GM18517 (cell line): ENCODE measurements at regions not wholly inside any gene's neighbourhood (a gene's known extent, or its start where the extent isn't known, plus 50 kb on each side); places are given as distances from the start of the nearest gene placed in this dataset.
"Not testable (repeated sequence)": the region's sequence is repeated elsewhere in the genome, so short reads cannot be mapped to it uniquely, and the experiment has no call there.

Experiments used
- ATAC-seq: cut with Tn5 transposase; IDR thresholded peaks from one replicate; pipeline ENCODE4 v1.9.1; 2021; ENCODE audit warnings: mild to moderate bottlenecking, moderate library complexity; ENCODE audit not compliant: unreplicated experiment

DNA sequence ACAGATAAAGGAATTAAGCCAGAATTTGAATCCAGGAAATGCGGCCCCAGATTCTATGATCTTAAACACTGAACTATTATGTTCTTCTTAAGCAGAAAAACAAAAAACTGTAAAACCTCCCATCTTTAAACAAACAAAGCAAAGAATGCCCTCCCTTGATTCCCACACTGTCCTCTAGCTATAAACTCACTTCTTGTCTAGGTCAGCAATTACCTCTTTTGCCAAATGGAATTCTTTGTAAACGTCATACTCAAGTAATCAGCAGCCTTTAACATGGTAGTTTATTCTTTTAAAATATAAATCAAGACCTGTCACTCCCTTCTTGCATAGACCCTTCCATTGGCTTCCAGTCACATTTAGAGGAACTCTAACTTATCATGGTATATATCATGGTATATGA is 958.9 kb upstream of the CNTN5 start:
- ATAC-seq: no peak

DNA sequence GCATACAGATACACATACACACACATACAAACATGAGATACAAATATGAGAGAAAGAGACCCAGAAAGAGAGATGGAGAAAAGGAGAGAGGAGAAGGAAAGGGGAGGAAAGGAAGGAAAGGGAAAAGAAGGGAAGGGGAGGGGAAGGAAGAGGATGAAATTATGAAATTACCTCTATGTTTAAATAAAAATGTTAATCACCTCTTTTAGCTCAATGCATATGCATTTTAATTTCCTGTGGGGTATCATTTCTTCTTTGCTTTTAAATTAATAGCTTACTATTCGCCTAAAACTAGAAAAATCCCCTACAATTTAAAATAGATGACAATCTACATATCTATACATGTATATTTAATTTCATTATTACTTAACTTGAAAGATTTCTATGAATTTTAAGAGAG is 958.0 kb upstream of the CNTN5 start:
- ATAC-seq: no peak

DNA sequence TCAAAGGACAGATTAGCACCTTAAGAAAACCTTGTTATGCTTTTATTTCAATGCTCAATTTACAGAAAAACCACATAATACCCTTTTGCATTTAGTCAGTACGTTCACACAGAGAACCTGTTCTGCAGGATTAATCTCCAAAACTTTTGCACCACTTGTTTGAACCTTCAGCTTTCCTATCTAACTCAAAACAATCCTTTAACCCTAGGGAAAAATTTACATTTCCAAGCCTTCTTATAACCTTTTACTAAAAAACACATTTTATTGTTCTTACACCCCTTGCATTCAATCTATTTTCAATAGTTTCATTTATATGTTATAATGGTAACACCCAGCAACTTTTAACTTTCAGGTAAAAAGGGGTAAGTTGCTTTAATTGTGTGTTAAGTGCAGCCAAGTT is 952.5 kb upstream of the CNTN5 start:
- no peak for ATAC-seq

DNA sequence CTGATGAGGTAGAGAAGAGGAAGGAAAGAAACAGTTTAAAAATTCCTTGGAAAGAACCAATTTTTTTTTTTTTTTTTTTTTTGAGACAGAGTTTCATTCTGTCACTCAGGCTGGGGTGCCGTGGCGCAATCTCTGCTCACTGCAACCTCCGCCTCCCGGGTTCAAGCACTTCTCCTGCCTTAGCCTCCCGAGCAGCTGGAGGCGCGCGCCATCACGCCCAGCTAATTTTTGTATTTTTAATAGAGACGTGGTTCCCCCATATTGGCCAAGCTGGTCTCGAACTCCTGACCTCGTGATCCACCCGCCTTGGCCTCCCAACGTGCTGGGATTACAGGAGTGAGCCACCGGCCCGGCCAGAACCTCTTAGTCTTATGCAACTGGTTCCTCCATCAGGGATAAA is 951.6 kb upstream of the CNTN5 start:
- not testable (repeated sequence) for ATAC-seq

DNA sequence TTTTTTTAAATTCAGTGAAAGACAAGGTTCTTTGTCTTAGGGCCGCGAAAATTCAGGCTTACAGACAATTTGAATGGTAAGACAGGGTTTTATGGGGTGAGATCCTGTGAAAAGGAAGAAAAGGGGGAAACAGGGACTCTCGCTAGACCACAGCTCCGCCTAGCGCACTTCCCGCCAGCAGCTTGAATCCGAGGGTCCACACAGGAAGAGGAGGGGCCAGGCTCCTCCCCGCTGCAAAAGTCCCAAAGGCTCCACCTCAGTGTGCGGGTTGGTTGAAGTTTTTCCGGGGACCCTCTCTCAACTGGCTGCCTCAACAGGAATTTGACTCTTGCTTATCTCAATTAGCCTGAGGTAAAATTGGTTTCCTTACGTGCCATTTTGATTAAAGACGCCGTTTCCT is 950.9 kb upstream of the CNTN5 start:
- no peak for ATAC-seq

DNA sequence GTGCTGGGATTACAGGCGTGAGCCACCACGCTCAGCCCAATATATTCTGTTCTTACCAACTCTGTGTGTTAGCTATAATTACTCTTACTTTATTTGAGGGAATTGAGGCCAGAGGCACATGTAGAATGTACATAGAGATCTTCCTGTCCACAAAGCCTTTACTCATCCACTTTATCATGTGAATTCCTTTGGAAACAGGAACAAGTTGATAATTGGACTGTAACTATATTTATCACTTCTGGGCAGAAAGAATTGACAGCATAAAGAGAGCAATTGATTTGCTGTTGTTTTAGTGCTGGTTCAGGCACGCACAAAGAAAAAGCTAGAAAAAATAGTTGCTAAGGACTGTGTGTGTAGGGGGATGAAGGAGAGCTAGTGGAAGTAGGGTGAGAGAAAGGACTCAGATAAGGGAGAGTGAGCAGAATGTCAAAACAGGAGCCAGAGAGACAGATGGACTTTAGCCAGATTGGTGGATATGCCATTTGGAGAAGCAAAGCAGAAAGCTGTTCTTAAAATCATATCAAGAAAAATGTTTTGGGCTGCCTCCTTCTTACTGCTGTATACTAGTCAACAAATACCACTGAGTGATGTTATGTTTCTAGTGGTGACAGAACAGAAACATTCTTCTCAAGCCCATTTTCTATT is 929.8 kb upstream of the CNTN5 start:
- ATAC-seq: no peak

DNA sequence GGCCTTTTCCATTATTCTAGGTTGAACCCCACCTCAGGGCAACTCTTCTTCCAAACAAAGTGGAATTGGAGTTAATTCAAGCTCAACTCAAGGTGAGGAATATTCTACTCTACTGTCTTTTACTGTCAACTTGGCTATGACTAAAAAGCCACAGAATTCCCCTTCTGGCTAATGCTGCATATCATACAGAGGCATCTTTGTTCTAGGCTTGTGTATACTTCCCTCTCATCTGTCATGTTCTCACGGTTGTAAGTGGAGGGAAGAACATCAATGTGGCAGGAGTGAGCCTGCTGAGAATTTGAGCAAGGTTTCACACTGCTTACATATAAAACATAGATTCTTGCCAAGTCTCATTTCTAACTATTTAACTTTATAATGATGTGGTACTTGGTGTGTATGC is 921.4 kb upstream of the CNTN5 start:
- no peak for ATAC-seq

DNA sequence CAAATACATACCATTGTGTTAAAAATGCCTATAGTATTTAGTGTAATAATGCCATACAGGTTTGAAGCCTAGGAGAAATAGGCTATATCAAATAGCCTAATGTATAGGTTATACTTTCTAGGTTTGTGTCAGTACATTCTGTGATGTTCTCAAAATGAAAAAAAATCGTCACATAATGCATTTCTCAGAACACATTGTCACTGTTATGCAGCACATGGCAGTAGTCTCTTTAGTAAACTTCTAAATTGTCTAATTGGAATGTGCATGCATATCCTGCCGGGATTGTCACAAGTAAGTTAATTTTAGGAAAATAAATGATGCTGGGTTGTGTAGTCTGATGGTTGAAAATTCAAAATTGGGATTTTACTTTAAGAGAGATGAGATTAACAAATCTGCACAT is 920.1 kb upstream of the CNTN5 start:
- no peak for ATAC-seq

DNA sequence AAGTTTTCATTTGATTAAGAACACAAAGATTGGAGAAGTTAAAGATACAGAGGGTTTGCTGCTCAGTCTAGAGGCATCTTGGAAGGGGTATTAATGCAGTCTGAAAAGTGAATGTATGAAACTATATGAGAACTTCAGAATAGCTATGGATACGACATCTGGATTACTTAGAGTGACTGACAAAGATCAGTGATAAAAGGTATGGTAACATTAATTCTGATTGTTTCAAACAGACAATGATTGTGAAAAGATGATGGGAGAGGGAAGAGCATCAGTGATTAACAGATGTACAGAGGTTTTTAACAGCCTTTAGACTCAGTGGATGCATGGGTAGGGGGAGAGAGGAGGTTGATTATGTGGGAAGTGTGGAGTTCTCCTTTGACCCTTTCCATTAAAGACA is 919.4 kb upstream of the CNTN5 start:
- no peak for ATAC-seq

DNA sequence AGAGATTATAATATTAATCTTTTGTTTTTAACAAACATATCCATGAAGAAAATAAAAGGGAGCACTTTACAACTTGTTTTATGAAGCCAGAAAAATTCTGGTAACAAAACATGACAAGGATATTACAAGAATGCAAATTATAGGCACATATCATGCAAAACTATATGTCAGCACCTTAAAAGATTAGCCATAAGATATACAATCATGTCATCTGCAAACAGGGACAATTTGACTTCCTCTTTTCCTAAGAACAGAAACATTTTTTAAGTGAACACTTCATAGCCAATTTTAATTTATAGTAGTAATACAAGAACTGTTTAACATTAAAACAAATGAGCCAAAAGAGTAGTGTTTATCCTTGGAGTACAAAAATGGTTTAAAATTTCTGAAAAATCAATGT is 916.5 kb upstream of the CNTN5 start:
- no peak for ATAC-seq

DNA sequence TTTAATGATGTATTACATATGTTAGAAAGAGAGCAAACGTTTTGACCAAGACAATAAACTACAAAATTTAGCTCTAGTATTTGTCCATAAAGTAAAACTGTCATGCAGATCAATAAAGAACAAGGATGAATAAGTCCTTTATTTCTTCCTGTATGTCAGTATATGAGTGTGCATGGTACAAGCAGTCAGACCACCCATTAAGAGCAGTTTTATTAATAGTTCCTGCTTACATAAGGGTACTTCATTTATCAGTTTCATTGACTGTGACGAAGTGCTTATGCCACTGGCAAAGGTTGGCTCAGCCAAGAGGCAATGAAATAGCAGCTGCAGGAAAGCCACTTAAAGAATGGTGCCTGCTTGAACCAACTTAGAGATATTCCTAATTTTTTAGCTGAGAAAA is 913.0 kb upstream of the CNTN5 start:
- no peak for ATAC-seq

DNA sequence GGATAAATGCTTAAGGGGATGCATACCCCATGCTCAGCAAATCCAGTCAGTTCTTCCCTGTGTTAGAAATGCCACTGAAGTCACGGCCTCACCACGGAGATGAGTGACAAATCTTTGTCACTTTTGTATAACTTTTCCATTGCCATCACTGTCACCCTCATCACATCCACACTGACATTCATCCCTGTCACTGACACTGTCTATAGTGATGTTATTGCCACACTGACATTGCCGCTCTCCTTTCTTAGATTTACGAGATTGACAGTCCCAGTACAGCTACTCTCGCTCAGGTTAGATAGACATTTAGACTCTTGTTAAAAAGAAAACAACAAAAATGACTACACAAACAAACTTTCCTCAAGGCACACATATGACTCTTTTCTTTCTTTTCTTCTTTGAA is 910.7 kb upstream of the CNTN5 start:
- ATAC-seq: no peak

DNA sequence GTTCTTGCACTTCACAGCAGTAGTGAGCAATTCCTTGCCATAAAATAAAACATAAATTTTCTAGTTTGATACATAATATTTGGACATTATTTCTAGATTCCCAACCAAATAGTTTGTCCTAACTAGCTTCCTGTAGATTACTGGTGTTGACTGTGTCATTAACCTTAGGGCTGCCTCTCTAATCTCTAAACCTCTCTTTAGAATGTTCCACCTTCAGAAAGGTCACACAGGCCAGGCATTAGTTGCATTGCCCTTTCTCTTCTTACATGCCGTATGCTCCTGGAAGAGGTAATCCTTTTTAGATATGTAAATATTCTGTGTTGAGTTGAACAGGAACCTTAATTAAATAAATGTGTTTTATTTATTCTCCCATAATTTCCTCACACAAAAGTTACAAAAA is 904.9 kb upstream of the CNTN5 start:
- ATAC-seq: no peak

DNA sequence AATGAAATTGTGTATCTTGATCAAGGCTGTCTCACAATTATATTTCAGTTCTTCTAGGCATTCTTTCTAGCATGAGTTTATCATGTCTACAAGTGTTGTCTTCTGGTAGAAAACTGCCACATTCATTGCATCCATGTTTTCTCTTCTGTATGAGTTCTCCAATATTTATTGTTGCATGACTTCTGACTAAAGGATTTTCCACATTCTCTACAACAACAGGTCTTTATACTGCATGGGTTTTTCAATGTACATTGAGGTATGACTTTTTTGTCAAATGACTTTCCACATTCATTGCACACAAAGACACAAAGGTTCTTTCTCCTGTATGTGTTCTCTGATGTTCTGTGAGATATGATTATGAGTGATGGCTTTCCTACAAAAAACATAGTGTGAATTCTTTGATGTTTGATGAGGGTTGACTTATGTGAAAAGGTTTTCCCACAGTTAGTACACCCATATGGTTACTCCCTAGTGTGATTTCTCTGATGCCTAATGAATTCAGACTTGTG is 890.6 kb upstream of the CNTN5 start:
- ATAC-seq: no peak

DNA sequence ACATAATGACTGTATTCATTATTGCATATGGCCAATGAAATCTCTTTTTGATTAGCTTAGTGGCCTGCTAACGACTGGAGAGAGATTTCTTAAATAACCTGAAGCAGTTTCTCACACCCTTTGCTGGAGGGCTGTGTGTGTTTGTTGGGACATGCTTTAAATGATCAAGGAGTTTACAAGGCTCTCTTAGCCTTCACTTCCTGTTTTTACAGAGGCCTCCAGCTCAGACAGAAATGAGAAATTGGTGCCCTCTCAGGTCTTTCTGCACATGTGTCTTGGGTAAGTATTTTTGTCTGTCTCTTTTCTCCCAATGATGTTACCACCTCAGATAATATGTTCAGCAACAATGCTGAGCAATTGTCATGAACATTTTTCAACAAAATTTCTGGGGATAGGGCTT is 884.4 kb upstream of the CNTN5 start:
- no peak for ATAC-seq

DNA sequence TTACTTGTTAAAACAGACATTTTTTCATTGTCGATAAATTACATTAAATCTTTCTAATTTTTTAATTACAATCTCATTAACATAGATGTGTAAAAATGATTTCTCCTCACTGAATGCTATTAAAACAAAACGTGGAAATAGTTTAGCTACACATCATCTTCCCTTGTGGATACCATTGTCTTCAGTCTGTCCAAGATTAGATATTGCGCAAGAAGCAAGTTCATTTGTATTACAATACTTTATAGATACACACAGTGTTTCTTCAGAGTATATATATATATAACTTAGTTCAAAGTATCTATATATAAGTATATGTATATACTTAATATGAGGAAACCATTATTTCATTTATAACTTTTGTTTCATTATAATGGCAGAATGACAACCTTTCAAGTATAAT is 883.3 kb upstream of the CNTN5 start:
- ATAC-seq: no peak

DNA sequence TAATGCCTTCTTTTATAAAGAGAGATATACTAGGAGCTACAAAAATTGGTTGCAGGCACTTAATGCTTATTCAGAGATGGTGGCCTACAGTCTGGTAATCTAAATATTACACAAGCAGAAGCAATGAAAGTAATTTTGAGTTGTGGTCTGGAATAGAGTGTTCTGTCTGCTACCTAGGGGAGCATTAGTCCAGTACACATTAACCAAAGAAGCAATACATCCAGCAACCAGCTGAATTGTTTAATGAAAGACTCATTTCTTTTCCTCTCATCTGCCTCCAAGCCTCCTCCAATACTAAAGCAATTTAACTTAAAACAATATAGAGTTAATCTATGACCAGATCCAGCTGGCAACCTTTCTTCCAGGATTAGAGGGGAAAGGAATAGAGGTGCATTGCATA is 877.1 kb upstream of the CNTN5 start:
- no peak for ATAC-seq

DNA sequence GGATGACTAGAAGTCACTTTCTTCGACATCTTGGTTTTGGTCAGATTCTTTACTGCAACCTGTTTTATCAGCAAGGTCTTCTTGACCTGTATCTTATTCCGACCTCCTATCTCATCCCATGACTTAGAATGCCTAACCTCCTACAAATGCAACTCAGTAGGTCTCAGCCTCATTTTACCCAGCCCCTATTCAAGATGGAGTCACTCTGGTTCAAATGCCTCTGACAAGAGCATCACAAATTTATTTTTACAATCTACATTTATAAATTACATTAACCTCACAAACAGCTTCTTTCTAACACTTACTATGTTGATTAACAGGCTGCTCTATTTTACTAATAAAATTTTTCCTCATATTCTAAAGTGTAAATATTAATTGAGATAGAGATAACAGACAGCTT is 867.0 kb upstream of the CNTN5 start:
- no peak for ATAC-seq

DNA sequence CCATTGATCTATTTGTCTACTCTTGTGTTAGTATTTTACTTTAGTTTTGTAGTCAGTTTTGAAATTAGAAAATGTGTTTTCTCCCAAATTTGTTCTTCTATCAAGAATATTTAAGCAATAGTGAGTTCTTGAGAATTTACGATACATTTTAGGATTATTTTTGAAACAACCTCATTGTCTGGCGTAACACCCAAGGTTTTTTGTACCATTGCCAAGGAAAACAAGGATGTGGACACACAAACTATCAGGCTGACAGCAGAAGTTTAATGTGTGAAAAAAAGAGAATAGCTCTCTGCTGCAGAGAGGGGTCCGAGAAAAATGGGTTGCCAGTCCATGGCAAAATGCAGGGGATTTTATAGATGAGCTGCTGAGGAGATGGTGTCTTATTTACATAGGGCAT is 865.1 kb upstream of the CNTN5 start:
- no peak for ATAC-seq

DNA sequence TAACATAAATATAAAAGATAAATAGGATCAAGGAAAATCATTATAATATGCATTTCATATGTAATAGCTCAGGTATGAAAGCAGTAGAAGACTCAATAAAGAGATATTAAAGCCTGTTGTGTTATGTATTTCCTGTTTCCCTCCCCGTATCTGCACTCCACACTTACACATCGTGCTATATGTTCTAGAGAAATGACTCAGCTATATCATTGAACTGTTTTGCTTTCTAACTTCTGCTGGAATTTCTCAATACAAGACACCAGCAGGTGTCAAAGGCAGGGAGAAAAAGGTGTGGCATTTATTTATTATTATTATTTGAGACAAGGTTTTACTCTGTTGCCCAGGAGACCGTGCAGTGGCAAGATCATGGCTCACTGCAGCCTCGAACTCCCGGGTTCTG is 842.8 kb upstream of the CNTN5 start:
- no peak for ATAC-seq

DNA sequence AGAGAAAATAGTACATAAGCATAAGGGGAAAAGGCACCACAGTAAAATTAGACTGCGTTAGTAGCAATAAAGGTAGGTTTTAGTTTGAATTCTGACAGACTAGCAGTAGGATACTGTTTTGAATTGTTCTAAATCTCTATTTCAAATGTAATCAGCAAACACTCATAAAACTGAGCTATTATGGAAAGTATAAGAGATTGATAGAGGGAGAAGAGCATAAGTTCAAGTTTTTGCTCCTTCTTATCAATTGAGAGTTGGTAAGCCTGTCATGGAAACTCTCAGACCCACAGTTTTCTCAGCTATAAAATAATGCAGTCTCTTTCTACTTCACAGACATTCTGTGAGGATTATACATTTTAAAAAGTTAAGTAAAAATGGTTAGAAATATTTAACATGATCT is 840.2 kb upstream of the CNTN5 start:
- ATAC-seq: no peak

DNA sequence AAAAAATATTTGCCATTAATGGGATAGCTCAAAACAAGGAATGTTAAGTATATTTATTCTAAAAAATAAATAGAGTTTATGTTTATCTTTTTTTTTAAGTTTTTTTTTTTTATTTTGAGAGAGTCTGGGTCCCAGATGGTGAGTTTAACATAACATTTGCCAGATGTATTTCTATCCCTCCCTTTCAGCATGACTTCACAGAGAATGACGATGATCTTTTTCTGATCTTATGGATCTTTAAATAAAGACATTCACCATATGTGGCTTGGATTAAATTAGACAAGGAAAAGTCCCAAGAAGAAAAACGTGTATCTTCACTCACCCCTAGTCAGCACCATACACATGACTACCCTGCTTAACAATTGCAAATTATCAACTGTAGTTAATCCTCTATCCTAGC is 839.8 kb upstream of the CNTN5 start:
- ATAC-seq: no peak

DNA sequence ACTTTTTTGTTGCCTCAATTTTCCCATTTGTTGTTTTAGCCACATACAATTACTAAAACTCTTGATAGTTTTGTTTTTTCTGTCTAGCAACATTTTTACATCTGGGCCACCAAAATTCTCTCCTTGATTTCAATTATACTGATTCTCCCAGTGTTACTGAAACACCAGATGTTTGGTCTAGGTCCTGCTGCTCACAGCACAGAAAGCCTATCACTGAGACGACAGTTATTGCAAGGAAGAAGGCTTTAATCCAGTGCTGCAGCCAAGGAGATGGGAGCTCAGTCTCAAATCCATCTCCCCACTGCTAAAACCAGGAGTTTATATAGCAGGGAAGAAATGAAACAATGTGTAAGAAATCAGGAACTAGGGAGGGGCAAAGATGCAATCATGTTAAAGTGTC is 837.7 kb upstream of the CNTN5 start:
- no peak for ATAC-seq

DNA sequence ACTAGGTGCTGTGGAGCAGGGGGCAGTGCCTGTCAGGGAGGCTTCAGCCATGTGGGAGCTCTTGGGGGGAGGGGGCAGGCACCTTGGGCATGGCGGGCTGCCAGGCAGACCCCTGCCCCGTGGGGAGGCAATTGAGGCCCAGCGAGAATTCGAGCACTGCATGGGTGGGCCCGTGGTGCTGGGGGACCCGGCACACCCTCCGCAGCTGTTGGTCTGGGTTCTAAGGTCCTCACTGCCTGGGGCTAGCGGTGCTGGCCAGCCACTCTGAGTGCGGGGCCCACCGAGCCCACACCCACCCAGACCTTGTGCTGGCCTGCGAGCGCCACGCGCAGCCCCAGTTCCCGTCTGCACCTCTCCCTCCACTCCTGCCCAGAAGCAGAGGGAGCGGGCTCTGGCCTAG is 835.5 kb upstream of the CNTN5 start:
- ATAC-seq: no peak
